NCI-H146 (cell line): ENCODE measurements at regions not wholly inside any gene's neighbourhood (a gene's known extent, or its start where the extent isn't known, plus 50 kb on each side); places are given as distances from the start of the nearest gene placed in this dataset.

ENCODE experiments used
- DNase-seq: peaks from one replicate; lab custom pipeline; 2025; lab: John Stamatoyannopoulos, UW

DNA sequence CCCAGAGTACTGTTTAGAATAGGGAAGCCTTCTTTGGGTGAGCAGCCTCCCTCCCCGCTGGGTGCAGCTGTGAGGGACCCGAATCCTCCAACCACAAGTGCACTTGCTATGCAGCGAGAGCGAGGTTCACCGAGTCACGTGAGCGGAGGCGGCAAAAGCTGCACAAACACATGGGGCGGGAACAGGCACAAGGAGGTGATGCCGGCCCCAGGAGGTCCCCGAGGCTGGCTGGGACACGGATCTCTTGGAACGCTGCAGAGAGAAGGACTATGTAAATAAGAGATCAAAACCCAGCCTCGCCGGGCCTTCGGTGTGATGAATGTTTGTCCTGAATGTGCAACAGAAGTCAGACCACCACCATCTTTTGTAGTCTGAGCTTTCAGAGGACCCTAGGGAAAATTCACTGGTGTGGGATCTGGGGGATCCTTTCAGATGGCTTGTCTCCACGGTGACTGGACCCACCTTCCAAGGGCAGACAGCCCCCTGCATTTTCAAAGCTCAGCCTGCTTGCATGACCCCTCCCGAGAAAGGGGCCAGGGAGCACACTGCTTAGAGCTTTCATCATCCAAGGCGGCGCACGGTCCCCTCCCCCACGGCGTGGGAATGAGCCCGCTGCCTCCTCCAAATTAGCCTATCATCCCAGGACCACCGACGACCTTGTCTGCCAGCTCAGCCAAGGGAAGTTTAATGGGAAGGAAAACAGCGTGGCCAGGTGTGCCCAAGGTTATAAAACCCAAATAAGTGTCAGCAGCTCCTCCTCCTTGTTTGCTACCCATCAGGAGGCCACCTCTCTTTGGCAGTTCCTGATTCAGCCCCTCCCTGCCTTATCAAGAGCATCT, 327.7 kb downstream of the CXCL12 start:
- DNase-seq: no peak

DNA sequence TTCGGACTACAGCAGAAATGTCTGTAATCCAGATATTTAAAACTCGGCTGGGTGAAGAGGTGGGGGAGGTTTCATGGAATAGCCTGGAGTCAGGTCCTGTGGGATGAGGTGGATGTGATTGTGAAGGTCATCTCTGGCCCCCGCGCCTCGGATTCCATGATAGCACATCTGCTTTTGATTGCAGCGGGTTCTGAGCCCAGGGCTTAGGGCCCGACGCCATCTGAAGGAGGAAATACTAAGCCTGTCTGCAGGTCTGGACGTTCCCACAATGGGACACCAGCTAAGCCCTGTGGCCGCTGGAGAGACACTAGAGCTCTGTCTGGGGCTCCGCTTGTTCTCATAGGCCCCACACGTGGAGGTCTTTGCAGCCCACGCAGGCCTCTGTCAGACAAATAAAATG, 328.7 kb downstream of the CXCL12 start:
- DNase-seq: no peak

DNA sequence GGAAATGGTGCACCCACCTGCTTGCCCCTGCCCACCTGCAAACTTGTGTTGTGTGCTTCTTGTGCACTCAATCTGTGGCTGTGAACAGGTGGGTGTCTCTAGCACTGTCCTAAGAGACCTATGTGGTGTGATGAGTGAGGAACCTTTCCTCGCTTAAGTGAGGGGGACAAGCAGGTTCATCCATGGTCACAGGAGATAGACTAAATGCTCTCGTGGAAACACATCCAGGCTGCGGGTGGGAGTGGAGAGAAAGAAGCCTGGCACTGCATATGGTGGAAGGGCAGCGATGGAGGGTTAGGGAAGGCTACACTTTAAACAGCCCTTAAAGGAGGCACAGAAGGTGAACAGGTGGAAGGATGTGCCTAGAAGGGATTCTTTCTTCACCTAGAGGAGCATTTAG, 330.9 kb downstream of the CXCL12 start:
- DNase-seq: no peak

DNA sequence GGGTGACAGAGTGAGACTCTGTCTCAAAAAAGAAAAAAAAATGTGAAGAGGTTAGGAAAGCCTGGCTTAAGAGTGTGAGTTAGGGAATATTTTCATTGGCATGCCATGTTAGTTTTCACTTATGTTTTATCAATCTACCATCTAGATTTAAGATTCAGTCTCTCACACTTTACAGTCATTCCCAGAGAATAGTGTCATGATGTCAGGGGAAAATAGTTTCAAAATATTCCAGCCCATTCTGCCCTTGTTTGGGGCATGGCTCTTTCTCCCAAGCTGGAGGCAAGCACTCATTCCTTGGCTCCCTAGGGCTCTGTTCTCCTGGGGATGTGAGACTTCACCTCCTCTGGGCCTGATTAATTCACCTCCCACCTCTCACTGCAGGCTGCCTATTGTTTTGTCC, 331.5 kb downstream of the CXCL12 start:
- DNase-seq: no peak

DNA sequence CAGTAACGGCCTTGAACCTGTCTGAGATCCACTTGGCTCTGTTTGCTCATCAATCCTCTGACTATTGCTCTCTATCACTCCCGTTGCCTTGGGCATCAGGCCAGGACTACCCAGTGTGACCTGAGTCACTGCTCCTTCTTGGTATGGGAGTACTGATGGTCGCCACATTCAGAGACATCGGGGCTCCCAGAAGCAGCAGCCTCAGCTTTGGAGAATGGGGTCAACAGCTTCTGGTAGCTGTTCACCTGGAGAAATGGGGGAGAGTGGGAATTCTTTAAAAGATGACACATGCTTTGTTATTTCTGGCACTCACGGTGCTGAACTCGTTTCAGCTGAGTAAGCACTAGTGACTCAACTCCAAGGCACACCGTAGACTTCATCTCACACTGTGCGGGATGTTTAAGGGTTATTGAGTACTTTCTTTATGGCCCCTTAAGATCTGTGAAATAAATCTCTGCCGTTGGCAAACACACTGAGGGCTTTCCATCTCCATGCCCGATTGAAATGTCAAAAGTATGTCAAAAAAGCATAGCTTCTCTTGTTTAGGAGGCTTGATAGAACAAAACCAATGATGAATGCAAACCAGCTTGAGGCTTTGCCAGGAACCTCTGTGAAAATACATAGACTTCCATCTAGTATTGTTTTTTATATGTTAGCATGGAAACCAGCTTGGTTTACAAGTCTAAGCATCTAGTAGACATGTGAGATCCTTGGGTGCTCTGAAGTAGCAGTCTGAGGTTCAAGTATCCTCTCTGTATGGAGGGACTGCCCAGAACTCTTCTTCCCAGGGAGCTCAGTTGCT, 333.1 kb downstream of the CXCL12 start:
- no peak for DNase-seq

DNA sequence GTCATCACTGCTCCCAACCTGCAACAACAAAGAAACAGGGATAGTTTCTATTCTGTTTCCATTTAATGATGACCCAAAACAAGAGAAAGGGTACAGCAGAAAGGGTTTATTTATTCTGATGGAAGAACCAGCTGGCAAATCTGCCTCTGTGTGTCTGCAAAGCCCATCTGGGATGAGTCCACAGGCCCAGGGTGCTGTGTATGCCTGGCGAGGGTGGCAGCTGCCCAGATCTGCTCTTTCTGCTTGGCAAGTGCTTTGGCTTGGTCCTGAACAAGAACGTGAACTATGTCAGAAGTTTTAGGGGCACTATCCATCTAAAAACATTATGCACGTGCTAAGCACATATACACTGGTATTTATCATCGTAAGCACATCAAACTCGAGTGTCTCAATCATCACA, 333.8 kb downstream of the CXCL12 start:
- no peak for DNase-seq

DNA sequence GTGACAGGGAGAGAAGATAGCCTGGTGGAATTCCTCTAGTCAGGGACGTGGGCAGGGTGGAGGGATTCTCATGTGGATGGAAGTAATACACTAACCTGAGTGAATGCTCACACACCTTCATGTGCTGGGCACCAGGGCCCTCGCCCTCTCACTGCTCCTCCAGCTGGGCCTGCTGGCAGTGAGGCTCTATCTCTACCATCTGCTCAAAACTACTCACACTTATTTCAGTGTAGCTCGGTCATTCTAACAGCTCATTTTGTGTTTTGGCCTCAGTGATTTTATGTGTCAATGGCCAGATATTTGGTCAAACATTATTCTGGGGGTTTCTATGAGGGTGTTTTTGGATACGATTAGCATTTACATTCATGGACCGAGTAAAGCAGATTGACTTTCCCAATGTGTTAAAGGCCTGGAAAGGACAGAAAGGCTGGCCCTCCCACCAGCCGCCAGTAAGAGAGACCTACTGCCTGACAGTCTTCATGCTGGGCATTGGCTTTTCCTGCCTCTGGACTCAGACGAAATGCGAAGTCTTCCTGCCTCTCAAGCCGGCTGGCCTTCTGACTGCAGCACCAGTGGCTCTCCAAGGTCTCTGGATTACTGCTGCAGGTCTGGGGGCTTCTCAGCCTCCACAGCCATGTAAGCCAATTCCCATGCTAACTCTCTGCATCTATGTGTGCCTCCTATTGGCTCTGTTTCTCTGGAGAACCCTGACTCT, 335.4 kb downstream of the CXCL12 start:
- DNase-seq: no peak

DNA sequence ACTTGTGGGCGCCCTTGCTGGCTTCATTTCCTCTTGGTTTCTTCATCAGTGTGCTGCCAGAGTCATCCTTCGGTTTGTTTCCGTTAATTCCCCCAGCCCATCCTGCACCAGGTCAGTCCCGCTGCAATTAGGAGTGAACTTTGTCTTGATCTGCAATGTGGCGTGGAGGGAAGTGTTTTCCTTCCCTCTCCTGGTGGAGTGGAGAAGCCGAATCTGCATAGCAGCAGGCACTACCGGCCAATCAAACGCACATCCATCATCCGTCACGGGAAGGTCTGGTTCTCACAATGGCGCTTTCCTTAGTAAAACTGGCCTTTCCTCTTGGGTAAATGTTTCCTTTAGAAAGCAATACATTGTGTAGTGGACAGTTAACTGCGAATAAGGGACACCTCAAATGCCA, 337.5 kb downstream of the CXCL12 start:
- DNase-seq: no peak

DNA sequence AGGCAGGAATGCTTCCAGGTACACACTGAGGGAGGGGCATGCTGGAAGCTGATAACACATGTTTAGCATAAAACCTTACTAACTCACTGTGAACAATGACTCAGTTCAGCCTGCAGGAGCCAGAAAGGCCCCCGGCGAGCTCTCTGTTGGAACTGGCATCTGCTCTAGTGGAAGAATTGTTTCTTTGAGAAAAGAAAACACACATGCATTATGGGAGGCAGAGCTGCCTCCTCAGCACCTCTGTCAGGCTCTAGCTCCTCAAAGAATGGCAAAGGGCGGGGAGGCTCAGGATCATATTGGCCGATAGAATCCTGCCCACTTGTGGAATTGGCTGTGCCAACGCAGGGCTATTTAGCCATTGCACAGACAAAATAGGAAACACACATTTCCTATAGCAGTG, 338.3 kb downstream of the CXCL12 start:
- no peak for DNase-seq

DNA sequence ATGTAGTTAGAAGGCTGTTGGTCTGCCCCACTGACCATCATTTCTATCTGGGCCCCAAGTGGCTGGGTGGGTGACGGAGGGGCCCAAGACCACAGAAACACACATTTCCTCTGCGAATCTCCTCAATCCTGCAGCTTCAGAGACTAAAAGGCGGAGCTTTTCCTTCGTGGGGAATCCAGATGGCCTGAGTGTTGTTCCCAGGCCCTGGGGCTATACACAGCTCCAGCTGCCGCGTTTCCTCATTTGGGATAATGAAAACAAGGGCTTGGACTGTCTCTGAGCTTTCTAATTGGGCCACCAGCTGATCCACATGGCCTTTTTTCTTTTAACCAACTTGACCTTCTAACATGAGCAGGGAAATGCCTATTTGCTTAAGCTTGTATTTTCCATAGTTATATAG, 339.9 kb downstream of the CXCL12 start:
- DNase-seq: peak; percentile 1

DNA sequence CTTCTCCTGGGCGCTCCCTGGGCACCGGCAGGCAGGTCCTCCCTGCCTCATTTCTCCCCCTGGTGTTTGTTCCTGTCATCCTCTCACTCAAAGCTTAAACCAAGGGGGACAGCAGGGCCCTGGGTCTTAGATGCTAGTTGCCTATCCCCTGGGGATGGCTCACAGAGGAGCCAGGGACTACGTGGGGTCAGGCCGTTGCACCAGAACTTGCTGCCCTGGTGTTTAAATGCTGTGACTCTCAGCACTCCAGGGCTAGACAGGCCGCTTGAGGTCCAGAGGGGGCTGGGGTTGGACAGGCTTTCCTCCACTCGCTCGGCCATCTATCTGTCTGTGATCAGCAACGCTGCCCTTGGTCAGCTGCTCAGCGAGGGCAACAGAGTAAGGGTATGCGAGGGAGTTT, 340.3 kb downstream of the CXCL12 start:
- DNase-seq: no peak

DNA sequence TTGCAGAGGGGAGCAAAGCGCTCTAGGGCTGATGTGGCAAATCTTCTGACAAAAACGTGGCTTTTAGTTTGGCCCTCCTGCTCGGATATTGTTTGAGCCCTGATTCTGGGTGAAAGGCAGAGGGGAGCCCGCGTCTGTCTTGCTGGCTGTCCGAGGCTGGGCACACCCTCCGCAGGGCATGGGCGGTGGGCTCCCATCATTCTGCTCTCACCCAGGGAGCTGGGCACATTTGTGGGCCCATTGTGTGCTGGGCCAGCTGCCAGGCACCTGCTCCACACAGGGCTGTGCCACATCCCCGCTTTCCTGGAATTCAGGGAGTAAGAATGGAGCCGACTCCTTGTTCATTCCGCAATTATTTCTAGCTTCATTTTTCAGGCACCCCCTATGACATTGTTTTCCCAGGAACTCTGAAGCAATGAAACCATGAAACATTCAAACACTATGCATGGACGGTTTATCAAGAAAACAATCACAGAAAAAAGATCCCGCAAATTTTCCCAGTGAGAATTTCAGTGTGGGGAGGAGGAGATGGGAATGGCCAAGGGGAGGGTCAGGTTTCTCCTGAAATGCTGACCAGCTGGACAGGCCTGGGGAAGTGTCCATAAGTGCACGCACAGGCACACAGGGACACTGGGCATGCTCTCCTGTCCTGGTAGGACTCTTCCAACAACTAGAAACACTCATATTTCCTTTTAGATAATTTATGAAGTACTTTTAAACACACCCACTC, 341.1 kb downstream of the CXCL12 start:
- no peak for DNase-seq

DNA sequence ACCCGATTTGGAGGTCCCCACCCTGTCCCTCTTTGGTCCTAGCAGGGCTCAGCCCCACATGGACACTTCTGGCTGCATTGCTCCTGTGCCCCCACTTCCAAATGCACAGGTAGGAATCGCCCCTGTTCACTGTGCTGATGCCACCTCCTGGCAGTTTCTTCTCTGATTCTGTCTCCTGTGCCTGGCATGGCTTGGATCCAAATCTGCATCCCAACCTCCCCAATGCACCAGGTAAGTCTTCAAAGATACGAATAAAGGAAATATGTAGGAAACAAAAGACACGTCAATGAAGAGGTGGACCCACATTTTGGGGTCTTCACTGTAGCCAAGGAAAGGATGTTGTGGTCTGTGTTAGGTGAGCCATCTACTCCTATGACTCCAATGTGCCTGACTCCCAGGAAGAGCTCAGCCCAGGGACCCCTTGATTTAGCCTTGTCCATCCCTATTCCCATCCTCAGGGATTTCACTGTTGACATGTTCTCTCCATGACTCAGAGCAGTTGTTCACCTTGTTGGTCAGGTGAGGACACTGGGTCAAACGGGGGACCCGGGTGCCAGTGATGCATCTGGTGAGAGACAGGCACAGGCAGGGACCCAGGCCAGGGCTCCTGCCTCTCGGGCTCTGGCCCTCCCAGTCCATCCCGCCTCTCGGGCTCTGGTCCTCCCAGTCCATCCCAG, 341.8 kb downstream of the CXCL12 start:
- no peak for DNase-seq

DNA sequence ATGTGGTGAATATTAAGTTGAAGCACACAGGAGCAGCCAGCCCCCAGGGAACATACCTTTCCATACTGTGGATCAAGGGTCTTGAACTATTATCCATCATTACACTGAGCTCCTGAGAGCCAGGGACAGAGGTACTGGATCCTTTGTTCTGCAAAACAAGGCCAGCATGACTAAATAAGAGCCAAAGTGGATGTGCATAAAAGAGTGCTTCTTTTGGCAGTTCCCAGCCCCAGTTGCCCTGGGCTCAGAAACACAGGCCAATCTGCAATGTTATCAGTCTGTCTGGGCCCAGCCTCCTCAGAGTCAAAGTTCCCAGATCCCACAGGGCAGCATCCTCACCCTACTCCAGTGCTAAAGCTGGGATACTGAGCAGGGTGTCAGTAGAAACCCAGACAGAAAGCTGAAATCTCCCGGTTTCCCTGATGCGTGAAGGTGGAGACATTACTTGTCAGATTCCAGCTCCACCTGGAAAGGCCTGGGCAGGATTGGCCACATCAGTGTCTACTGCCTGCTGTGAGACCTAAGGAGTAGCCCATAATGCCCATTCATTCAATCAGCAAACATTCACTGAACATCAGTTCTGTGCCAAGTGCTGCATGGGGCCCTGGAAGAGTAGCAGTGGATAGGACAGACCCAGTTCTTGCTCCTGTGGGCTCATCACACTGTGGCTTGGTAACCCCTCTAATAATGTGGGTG, 342.7 kb downstream of the CXCL12 start:
- DNase-seq: no peak

DNA sequence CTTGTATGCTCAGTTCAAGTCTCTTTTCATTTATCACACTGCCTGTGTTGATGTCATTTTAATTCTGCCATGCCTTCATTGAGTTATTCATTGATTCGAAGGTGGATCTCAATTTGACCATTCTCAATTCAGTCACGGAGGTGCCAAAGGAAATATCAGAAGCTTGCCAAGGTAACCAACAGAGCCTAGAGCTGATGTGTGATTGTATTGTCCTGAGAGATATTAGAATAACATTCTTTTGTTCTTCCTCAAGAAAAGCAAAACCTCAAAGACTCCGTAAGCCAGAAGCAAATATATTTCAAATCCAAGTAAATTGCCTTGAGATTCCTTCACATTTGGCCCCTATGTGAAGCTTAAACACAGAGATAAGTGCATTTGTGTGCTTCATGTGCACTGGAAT, 345.3 kb downstream of the CXCL12 start:
- no peak for DNase-seq

DNA sequence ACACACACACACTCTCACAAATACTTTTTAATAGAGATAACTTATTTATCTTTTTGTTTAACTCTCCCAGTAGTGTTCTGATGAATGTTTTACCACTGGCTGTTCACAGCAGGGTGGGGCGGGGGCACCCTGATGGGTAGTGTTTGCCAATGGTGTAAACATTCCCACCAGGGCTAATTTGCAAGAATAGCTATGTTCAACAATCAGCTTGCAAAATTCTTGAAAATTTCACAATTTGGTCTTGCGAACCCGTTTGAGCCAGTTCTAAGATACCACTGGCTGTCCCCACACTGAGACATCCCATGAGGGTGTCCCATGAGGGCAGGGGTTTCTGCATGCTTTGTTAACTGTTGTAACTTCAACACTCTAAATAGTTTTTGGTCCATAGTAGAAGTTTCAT, 348.5 kb downstream of the CXCL12 start:
- DNase-seq: no peak

DNA sequence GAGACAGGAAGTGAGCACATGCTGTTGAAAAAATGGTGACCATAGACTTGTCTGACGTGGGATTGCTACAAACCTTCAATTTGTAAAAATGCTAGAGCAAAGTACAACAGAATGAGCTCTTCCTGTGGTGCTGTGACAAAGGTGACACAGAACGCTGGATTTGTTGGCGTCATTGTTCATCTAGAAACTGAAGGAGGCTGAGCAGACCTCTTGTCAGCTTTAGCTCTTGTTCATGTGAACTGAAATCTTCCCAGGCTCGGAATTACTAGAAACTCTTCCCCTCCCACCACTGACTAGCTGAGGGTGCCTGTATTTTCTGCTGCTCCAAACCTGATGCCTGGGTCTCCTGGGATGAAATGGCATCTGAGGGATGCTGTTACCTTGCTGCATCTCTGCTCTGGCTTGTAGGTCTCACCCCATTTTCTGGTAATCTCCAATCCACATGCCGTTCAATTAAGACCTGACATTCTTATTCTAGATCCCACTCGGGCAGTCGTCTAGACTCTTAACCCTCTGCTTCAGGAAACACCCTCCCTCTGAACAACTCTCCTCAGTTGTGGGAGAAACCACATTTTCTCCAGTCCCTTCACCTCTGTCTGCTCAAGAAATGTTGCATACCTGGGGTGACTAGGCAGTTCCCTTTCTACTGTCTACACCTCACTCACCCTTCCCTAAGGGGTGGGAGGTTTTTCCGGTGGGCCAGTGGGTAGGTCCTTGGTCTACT, 349.3 kb downstream of the CXCL12 start:
- DNase-seq: no peak

DNA sequence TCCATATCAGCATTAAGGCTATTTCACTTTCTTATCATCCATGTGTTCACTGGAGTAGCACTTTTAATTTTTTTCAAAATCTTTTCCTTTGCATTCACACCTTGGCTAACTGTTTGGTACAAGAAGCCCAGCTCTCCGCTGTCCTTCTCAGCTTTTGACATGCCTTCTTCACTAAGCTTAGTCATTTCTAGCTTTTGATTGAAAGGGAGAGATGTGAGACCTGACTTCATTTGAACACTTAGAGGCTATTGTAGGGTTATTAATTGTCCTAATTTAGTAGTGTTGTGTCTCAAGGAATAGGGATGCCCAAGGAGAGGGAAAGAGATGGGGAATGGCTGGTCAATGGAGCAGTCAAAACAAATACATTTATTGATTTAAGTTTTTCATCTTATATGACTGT, 350.0 kb downstream of the CXCL12 start:
- no peak for DNase-seq

DNA sequence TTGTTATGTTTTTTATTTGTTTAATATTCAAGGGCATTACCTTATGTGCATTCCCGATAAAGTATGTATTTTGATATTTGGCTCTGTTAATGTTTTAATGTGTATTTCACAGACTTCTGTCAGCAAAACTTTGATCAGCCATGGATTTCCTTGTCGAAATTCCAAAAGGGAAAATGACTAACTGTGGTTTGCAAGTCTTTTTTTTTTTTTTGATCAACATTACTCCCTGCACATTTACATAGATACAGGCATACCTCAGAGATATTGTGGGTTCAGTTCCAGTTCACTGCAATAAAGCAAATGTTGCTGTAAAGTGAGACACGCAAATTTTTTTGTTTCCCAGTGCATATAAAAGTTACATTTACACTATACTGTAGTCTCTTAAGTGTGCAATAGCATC, 351.9 kb downstream of the CXCL12 start:
- no peak for DNase-seq

DNA sequence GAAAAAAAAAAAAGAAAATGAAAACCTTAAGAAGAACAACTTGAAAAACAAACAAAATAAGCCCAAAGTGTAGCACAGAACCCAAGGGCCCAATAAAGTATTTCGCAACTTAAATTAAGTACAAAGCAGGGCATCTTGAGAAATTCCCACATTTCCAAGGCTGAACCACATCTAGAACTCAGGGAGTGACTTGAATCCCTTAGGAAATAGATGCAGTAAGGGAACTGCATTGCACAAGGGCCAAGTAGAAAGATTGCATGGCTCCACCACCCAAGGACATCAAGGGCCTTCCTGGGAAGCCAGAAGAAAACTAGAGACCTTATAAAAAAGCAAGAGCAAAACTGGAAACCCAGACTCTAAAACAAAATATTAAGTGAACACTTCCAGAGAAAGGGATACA, 352.7 kb downstream of the CXCL12 start:
- no peak for DNase-seq
